ENCODE measurements at regions not wholly inside any gene's neighbourhood (a gene's known extent, or its start where the extent isn't known, plus 50 kb on each side); places are given as distances from the start of the nearest gene placed in this dataset.

GRCh38 chr9:80147866-80148265 lies 576.1 kb downstream of the TLE4 start:
- Histone ChIP-seq H3K36me3 (ENCODE audit: control insufficient read depth, insufficient read depth, low read length) (no peaks in the 10 kb centered on the region), H3K9me1 (ENCODE audit: control insufficient read depth, insufficient read depth, low read length) (no peaks in the 10 kb centered on the region), H3K27ac (ENCODE audit: extremely low read depth, low read depth, low read length) (no peak overlapping the region), H3K4me2 (ENCODE audit: insufficient read depth, low read length) (no peak overlapping the region), H3K79me2 (ENCODE audit: control insufficient read depth, insufficient read depth, low read length) (no peaks in the 10 kb centered on the region), H3K27me3 (ENCODE audit: control insufficient read depth in 2 of 2, insufficient read depth in 2 of 2, low read length in 2 of 2) (no peaks in the 10 kb centered on the region), H4K20me1 (replicated peaks; ENCODE audit: control insufficient read depth, insufficient read depth, low read length) (no peaks in the 10 kb centered on the region), H3K4me3 (no peak overlapping the region), H3K9me3 (replicated peaks; ENCODE audit: control insufficient read depth, insufficient read depth, low read depth, low read length) (no peaks in the 10 kb centered on the region), H3K4me1 (replicated peaks in 1 of 2; ENCODE audit: control insufficient read depth in 2 of 2, insufficient read depth in 2 of 2, low read length in 2 of 2) (no peaks in the 10 kb centered on the region), H3K9ac (ENCODE audit: insufficient read depth in 1 of 2, low read depth in 2 of 2, low read length in 2 of 2) (no peak overlapping the region), H2AFZ (ENCODE audit: low read depth, low read length) (no peak overlapping the region)
- no TSS peak for BruUV-seq (replicated peaks)
- 0% methylated on average over 3 of the region's 3 CpGs for WGBS (ENCODE audit: insufficient coverage, low coverage, missing lambda C conversion rate)
- ChIA-PET CTCF (ENCODE audit: low intra/inter-chr PET ratio) (no interaction called here), POLR2A (no interaction called here)
- in situ Hi-C loops (cut with MboI) (no loop called here), intact Hi-C loops (cut with micrococcal nuclease) (no loop called here)
- DNase-seq (ENCODE audit: extremely low read depth in 1 of 4, low spot score in 3 of 4): no peak
- no peak for TF ChIP-seq IRF9 (tag; IDR thresholded peaks at IDR 0.05)
- no peak for TF ChIP-seq ZBTB26 (CRISPR knock-in tag; IDR thresholded peaks at IDR 0.05)
- TF ChIP-seq CTCFL (IDR thresholded peaks at IDR 0.05; ENCODE audit: borderline replicate concordance, insufficient read depth, low read depth, low read length, poor library complexity, severe bottlenecking): no peak
- no peak for TF ChIP-seq EHMT2 (IDR thresholded peaks at IDR 0.05)
- no peak for ATAC-seq
- no peak for FAIRE-seq
